Right lobe of liver (tissue), 4 donors: ENCODE measurements at regions not wholly inside any gene's neighbourhood (a gene's known extent, or its start where the extent isn't known, plus 50 kb on each side); places are given as distances from the start of the nearest gene placed in this dataset.

Source experiments
- POLR2A ChIP-seq: fragments of 450-650 bp; IDR thresholded peaks from one replicate; pipeline ENCODE4 v1.6.1; 2017; ENCODE audit warnings: antibody characterized with exemption, mild to moderate bottlenecking
- TF ChIP-seq, protein P1 (sequence below), 4 donors: fragments of 200-600 bp in 3 of 4; fragments of 450-650 bp in 1 of 4; IDR thresholded peaks; one replicate each; pipeline versions ENCODE4 v1.5.1 to v1.8.0; 2016 to 2022; ENCODE audit warnings: antibody characterized with exemption in 4 of 4, mild to moderate bottlenecking in 2 of 4
- donor health status: DM: no; HTN: no; CAD: no.
- donor health status: DM: no; HTN: no; CAD: no.
- donor health status: DM: no; HTN: yes; CAD: no.

DNA sequence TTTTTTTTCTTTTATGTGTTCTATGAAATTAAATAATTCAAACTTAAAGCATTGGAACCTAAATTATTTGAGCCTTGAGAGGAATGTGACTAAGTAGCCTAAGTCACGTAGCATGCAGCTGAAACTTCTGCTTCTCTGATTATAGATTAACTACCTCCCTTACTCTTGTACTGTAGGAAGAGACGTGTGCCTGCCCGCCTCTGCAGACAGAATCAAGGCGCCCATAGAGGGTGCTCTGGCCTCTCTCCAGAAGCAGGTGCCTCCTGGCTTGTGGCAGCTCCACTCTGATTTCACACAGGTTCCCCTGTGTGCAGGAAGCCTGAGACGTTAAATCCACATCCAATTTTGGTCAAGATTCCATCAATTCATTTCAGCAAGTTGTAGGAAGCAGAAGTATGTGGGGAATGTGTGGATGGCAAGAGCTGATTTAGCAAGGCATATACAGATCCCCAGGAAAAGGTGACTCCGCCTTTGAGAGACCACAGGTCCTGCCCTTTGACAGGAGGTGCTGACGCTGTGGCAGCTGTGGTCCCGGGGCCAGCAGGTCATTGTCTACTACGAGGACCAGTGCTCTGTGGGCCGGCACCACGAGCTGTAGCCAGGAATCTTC lies 1418.8 kb downstream of the CDH11 start:
- TF ChIP-seq, protein P1, sequence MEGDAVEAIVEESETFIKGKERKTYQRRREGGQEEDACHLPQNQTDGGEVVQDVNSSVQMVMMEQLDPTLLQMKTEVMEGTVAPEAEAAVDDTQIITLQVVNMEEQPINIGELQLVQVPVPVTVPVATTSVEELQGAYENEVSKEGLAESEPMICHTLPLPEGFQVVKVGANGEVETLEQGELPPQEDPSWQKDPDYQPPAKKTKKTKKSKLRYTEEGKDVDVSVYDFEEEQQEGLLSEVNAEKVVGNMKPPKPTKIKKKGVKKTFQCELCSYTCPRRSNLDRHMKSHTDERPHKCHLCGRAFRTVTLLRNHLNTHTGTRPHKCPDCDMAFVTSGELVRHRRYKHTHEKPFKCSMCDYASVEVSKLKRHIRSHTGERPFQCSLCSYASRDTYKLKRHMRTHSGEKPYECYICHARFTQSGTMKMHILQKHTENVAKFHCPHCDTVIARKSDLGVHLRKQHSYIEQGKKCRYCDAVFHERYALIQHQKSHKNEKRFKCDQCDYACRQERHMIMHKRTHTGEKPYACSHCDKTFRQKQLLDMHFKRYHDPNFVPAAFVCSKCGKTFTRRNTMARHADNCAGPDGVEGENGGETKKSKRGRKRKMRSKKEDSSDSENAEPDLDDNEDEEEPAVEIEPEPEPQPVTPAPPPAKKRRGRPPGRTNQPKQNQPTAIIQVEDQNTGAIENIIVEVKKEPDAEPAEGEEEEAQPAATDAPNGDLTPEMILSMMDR (IDR thresholded peaks at IDR 0.05): no peak
- no peak for TF ChIP-seq POLR2A
